GF-D8 (cell line): ENCODE measurements at regions not wholly inside any gene's neighbourhood (a gene's known extent, or its start where the extent isn't known, plus 50 kb on each side); places are given as distances from the start of the nearest gene placed in this dataset.
A peak's percentile ranks its signal among the peaks of the same experiment; 100 is the strongest.
"Not testable (repeated sequence)": the region's sequence is repeated elsewhere in the genome, so short reads cannot be mapped to it uniquely, and the experiment has no call there.

Source experiments
- DNase-seq: peaks from one replicate; lab custom pipeline; 2025; lab: John Stamatoyannopoulos, UW

DNA sequence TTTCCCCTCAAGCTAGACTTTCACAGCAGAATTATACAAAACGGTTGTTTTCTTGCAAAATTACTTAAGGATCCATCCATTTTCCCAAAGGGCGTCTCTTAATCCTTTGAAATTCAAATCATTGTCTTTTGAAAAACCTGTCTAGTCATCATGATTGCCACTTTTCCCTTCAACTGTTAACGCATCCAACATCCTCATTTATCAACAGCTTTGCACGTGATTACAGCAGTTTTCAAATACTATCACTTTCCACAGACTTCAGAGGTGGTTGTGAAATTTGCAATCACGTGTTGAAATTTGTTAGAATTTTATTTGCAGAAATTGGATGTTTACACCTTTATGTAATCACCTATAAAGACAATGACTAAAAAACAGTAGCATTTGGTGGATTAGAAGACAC, 304.4 kb upstream of the SLC39A10 start:
- DNase-seq = peak; percentile 67

DNA sequence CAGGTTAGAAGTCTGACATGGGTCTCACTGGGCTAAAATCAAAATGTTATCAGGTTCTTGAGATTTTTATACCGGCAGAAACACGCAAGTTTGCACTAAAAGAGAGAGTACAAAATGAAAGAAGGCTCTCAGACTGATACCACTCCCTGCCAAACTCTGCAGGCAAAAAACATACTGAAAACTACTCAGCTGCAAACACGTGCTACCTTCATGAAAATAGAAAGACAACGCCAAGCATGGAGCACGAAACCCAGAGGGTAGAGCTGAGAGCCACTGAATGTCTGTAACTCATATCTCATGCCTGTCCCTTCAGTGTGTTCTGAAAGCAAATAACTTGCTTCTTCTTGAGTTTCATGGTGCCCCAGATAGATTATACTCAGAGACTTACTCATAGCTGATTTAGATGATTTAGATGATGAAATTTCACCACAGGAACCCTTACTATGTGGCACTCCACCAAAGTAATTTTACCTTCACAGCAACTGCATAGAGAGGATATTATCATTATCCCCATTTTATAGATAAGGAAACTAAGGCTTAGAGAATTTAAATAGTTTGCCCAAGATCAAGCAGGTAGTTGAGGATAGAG, 313.0 kb upstream of the SLC39A10 start:
- DNase-seq = no peak

DNA sequence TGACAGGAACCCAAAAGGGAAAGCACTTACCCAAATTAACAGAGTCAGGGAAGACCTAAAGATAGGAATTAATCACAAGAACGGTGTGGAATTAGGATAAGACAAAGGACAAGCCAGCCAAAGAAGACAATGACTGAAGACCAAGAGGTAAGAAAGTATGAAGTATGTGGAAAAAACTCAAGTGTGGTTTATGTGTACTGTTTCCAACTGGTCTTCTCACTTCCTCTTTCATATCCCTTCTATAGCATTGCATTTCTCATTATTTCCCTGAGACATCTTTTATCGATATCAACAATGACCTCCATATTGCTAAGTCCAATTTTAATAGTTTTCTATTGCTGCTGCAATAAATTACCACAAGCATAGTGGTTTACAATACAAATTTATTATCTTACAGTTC, 313.5 kb upstream of the SLC39A10 start:
- peak; percentile 42 for DNase-seq

DNA sequence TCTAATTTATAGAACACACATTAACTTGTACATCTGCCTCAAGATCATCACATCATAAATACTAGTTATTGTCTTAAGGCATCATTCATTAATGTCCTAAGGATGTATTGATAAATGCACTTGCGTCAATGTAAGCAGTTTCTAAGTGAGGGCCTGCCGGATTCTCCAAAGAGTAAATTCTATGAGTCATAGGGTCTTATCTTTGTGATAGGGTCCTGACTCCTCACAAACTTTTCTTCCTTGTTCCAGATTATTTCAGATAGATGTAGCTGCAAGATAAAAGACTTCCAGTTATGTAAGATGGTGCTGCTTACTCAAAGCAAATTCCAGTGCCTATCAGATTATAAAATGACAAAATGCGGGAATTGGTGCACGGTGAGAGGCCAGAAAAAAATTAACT, 315.0 kb upstream of the SLC39A10 start:
- DNase-seq = no peak

DNA sequence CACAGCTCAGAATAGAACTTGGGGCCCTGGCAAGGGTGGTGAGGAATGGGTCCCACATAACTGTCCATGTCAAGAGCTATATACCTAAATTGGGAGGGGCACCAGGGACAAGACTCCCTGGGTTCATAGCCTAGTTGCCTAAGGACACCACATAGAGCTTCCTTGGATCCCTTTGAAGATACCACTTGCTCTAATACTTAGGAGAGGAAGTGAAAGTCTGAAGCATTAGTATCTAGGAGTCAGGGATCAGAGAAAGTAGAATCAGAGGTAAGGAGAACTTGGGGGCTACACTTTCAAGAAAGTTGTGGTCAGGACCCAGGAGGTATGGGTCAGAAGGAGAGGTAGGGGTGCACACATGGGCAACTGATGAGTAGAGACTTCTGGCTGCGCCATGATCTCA, 318.2 kb upstream of the SLC39A10 start:
- DNase-seq = no peak

DNA sequence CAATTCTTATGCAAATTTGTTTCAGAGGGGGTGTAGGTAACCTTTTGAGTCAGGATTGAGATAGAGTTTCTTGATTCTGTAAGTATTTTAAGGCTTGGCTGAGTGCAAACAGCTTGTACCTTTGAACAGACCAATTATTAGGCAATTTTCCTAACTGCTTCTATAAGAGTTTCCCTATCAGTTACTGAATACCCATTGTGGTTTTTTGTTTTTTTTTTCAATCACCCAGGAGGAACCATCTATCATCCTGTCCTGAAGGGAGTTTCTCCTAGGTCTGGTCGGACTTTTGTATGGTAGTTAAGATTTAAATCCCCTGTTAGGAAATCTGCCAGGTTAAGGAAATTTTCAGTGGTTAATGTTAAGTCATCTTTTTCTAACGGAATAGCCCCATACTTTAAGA, 319.4 kb upstream of the SLC39A10 start:
- peak; percentile 93 for DNase-seq

DNA sequence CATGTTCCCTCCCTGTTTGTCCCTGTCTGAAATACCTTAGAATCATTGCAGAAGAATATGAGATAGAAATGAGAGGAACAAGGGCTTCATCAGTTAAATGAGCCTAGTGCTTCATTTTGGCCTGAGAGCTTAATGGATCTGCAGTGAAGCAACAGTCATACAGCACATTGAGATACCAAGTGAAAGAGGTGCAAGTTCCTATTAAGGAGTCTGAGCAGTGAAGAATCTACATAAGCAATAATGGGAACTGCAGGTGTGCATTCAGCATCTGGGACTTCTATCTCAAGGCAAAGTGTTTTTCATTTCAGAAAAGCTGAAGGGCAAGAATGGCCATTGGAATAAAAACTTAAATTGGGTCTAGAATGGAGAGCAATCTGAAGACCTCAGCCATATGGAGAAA, 323.2 kb upstream of the SLC39A10 start:
- no peak for DNase-seq

DNA sequence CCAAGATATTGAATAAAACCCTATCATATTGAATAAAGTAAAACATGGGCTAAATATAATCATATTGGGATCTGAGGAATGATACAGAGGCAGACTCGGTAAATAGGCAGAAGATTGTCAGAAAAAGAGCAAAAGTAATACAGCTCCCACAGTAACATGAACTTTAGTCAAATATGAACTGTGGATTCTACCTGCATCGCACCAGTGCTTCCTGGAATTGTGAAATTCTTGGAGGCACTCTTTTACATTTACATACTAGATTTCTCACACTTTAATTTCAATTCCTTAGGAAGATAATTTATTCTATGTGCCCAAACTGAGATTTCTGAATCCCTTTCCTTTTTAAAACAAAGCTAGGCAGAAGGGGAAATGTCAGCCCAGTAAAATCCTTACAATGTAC, 325.1 kb upstream of the SLC39A10 start:
- no peak for DNase-seq

DNA sequence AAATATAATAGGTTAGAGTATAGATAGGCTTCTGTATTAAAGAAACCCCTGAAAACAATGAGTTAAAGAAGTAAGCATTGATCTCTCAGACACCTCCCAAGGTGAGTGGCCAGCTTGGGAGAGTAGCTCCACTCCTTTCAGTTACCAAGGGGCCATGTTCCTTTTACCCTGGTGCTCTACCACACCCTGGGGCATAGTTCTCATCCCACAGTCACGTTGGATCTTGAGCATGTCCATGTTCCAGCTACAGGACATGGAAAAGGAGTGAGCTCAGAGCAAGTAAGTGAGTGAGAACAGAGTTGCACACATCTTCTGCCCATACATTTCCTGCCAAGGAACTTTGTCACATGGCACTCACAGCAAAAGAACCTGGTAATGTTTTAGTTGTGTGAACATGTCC, 325.9 kb upstream of the SLC39A10 start:
- DNase-seq = no peak

DNA sequence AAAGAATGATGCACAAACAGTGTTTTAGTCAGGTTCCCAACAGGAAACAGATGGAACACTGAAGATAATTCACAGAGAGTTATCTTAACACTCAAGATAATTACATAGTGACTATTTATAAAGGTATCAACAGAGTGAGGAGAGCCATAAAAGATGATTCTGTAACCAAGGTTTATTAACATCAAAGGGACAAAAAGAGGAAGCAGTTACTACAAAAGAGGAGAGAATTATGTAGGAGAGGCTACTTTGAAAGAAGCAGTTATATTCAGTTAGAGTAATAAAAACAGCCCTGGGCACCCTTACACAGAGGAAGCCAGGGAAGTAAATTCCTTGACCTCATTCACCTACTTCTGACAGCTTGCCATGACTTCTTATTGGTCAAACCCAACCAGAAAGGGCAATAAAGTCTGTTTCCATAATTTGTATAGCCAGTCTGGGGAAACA, 326.5 kb upstream of the SLC39A10 start:
- peak; percentile 96 for DNase-seq

DNA sequence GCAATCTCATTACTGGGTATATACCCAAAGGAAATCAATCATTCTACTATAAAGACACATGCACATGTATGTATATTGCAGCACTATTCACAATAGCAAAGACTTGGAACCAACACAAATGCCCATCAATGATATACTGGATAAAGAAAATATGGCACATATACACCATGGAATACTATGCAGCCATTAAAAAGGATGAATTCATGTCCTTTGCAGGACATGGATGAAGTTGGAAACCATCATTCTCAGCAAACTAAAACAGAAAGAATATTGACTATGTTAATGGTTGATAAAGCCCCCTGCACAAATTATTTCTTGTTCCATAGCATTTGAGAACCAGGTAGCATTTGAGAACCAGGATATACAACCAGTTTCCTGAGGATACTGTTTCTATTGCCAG, 327.2 kb upstream of the SLC39A10 start:
- DNase-seq = not testable (repeated sequence)

DNA sequence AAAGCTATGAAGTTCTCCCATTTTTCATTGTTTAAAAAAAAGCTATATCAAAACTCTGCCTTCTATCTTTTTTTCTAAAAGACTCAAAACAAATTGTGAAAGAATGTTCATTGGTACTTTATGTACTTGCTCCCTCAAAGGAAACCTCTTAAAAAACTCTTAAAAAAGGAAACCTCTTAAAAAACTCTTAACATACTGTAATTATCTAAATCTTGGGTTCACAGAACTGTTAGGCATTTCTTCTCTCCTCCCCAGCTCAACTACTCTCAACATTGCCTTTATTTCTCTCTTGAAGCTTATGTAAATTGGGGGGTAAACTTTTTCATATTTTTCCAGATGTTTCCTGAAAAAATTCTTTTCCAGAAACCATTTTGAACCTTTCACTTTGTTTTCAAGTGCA, 330.5 kb upstream of the SLC39A10 start:
- no peak for DNase-seq

DNA sequence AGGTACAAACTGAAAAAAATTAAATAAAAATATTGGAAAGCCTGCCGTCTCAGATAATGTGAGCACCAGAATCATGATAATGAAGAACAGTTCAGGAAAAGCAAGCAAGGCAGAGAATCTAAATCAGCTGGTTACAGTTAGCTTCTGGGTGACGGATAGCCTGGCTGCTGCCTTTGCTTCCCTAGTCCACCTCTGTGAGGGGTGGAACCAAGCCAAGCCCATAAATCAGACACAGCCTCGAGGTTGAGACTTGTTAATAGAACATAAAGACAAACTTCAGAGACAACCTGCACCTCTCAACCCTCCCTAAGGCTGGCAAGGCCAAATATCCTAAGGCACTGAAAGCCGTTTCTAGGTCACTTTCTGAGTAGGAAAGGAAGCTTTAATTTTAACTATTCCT, 334.7 kb upstream of the SLC39A10 start:
- DNase-seq = no peak

DNA sequence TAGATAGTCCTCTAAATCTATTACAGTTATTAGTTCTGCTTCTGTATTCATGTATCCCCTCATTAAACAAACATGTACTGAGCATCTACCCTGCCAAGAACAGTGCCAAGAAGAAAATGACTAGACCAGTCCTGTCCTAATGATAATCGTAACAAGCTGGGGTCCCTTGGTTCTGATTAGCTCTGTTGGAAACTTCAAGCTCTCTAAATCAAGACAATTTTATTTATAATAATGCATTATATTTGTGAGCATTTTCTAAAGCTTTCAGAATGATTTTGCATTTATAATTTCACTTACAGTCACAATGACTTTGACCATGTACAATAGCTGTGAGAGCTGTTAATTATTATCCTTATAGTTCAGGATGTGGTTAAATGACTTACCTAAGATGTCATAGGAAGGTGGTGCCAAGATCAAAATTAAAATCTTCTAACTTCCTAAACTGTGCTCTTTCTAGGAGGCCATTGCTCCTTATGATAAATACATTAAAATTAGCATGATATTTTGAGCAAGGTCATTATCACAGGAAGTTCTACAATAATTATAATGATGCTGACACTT, 336.5 kb upstream of the SLC39A10 start:
- no peak for DNase-seq

DNA sequence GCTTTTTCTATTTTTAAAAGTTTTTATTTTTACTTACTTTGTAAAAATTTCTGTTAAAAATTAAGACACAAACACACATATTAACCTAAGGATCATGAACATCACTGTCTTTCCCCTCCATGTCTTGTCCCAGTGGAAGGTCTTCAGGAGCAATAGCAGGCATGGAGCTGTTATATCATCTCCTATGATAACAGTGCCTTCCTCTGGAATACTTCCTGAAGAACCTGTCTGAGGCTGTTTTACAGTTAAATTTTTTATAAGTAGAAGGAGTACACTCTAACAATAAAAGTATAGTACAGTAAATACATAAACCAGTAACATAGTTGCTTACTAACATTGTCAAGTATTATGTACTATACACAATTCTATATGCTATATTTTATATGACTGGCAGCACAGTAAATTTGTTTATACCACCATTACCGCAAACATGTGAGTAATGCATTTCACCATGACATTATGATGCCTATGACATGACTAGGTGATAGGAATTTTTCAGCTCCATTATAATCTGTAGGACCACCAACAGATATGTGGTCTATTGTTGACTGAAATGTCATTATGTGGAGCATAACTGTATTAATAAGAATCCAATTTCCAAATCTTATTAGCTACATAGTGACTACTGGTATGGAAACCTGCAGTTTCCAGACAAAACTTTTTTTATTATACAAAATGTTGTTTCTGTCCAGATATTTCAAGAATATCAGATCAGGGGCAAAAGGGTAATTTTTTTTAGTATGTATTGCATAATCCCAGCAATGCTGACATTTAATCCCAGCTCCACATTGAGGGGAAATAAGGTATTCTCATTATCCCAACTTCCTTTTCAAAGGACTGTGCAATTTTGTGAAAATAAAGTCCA, 337.2 kb upstream of the SLC39A10 start:
- no peak for DNase-seq

DNA sequence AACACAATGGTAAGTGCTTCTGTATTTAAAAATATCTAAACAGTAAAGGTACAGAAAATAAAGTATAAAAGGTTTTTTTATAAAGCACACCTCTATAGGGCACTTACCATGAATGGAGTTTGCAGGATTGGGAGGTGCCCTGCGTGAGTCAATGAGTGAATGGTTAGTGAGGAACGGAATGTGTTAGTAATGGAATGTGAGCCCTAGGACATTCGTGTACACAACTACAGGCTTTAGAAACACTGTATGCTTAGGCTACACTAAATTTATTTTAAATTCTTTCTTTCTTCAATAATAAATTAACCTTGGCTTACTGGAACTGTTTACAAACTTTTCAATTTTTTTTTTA, 337.9 kb upstream of the SLC39A10 start:
- DNase-seq = no peak

DNA sequence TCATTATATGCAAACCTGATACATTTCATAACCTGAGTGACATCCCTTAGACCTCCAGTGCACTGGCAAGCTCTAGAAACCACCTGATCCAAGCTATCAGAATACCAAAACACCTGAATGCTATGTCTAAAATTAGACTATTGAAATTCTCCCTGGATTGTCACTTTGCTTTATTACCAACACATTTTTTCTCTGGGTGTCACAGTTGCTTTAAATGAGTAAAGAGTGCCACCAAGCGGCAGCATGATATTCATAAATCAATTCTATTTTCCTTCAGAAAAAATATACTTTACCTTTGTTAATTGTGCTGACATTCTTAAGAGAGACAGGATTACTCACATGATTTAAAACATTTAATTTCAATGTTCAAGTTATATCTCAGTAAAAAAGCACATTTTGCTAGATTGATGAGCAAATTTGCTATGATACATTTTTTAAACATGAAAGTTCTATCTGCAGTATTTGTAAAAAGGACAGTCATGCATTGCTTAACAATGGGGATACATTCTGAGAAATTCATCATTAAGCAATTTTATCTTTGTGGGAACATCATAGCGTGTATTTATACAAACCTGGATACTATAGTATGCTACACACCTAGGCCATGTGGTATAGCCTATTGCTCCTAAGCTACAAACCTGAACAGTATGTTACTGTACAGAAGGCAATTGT, 338.4 kb upstream of the SLC39A10 start:
- peak; percentile 58 for DNase-seq

DNA sequence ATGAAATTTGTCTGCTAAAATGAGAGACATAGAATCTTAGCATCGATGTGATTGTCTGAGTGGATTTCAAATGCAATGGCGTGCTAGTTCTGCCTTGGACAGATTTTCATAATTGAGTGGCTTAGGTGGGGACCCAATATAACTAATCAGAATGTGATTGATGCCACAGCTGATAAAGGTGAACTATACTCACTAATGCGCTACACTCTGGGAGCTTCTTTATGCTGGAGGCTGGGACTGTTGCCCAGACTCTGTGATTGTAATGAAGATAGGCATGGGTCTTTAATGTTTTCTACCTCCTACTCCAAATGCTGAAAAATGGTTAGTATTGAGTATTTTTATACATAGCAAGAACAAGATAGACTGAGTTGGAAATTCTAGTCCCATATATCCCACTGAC, 339.5 kb upstream of the SLC39A10 start:
- no peak for DNase-seq

DNA sequence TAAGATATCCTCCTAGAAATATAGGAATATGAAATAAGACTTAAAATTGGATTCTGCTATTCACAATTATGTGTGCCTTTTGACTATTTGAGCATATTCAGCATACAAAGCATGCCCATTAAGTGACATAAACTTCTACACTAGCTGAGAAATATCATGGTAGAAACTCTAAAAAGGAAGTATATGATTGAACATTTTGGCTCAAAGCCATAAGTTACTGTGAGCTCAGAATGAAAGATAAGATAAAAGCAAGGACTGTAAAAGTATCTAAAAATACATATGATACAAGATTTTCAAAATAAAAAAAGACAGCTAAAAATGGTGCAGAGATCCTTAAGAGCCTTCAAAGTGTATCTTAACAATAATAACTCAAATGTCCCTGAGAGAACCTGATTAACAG, 340.5 kb upstream of the SLC39A10 start:
- no peak for DNase-seq

DNA sequence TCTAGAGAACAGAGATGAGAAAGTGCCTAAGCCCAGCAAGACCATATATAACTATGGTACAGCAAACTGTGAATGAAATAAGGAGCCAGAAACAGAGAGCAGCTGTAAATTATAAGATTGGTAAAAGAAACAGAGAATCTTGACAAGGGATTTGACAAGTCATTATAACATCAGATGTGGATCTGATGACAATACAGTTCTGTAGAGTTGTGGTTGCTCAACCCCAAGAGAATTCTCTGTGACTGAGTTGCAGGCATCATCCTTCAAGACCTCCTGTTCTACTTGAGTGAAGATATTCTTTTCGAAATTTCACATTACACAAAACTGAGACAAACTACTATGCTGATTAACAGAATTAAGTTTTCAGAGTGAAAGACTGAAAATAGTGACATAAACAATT, 343.1 kb upstream of the SLC39A10 start:
- no peak for DNase-seq

DNA sequence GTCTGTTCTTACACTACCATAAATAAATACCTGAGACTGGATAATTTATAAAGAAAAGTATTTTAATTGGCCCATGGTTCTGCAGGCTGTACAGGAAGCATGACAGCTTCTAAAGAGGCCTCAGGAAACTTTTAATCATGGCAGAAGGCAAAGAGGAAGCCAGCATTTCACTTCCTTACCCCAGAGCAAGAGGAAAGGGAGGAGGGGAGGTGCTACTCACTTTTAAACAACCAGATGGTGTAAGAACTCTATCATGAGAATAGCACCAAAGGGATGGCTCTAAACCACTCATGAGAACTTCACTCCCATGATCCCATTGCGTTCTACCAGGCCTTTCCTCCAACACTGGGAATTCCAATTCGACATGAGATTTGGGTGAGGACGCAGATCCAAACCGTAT, 344.4 kb upstream of the SLC39A10 start:
- DNase-seq = peak; percentile 68

DNA sequence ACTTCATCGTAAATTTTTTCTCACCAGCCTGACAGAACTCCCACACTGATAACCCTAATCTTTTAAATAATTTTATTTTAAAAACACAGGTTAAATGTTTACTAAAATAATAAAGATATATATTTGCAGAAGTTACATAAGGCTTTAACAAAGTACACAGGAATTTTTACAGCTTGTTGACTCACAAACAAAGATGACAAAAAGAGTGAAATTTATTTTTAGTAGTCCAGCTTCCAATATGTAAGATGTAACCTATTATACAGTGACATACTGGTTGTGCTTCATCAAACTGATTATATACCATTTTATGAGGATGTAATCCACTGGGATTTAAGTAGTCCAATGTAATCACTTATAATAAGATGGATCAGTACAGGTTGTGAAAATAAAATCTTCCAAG, 348.9 kb upstream of the SLC39A10 start:
- no peak for DNase-seq

DNA sequence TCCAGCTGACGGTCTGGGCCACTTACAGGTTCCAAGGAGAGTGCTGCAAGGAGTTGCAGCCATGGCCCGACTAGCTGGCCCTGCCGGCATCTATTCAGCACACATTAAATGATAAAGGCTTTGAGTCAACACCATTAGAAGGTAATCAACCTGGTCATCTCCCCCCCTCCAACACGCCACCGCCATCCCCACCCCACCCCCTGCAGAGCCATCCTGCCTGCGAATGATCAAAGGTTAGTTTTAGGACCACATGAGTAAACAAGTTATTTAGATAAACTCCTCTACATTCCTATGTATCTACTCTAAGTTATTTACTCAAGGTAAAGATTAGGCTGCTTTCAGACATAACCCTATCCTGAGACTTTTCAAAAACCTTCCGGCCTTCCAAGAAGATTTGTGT, 349.3 kb upstream of the SLC39A10 start:
- DNase-seq = no peak
